HepG2 (cell line): ENCODE measurements at regions not wholly inside any gene's neighbourhood (a gene's known extent, or its start where the extent isn't known, plus 50 kb on each side); places are given as distances from the start of the nearest gene placed in this dataset.

ENCODE experiments used
- FOXJ3 ChIP-seq: sonication (generic); formaldehyde crosslinking; IDR thresholded peaks from 2 replicates; pipeline ENCODE4 v1.4.0; 2020; ENCODE audit warnings: missing genetic modification reagents, mild to moderate bottlenecking, borderline replicate concordance
- GMEB2 ChIP-seq: IDR thresholded peaks from 2 replicates; pipeline ENCODE4 v1.6.1; 2016; ENCODE audit warnings: missing biosample characterization, missing genetic modification reagents, low read depth
- GZF1 ChIP-seq: sonication (generic); formaldehyde crosslinking; IDR thresholded peaks from 2 replicates; pipeline ENCODE4 v1.5.1; 2020; ENCODE audit warnings: mild to moderate bottlenecking, missing genetic modification reagents
- HCFC1 ChIP-seq: fragments of 150-350 bp; IDR thresholded peaks from 2 replicates; pipeline ENCODE4 v1.6.1; 2014; ENCODE audit warnings: low read depth, low read length
- HMGXB4 ChIP-seq, 2 experiments: sonication (generic) in 1 of 2; formaldehyde crosslinking in 1 of 2; IDR thresholded peaks; 2 replicates each; pipeline versions ENCODE4 v1.4.0 to v1.6.1; 2018 to 2020; ENCODE audit warnings: missing genetic modification reagents in 2 of 2, borderline replicate concordance in 1 of 2, low read depth in 1 of 2, mild to moderate bottlenecking in 1 of 2, missing biosample characterization in 1 of 2
- MLLT10 ChIP-seq: sonication (generic); formaldehyde crosslinking; IDR thresholded peaks from 2 replicates; pipeline ENCODE4 v1.4.0; 2020; ENCODE audit warnings: missing genetic modification reagents
- RFX5 ChIP-seq: IDR thresholded peaks from 2 replicates; pipeline ENCODE4 v1.6.1; 2011; ENCODE audit warnings: low read depth, low read length, improper control_type of control experiment
- RXRB ChIP-seq: IDR thresholded peaks from 2 replicates; pipeline ENCODE4 v1.6.1; 2016; ENCODE audit warnings: borderline replicate concordance, missing genetic modification reagents, missing compliant biosample characterization
- SETDB1 ChIP-seq: sonication (generic); formaldehyde crosslinking; IDR thresholded peaks from 2 replicates; pipeline ENCODE4 v1.5.1; 2020; ENCODE audit warnings: missing genetic modification reagents, mild to moderate bottlenecking, borderline replicate concordance
- TBL1XR1 ChIP-seq: fragments of 150-350 bp; IDR thresholded peaks from 2 replicates; pipeline ENCODE4 v1.6.1; 2014; ENCODE audit warnings: borderline replicate concordance, low read length; ENCODE audit not compliant: partially characterized antibody
- ZKSCAN8 ChIP-seq: IDR thresholded peaks from 2 replicates; pipeline ENCODE4 v1.6.1; 2016; ENCODE audit warnings: borderline replicate concordance, missing genetic modification reagents, missing compliant biosample characterization
- ZNF256 ChIP-seq: sonication (generic); formaldehyde crosslinking; conservative IDR thresholded peaks from 2 replicates; pipeline ENCODE4 v1.4.0; 2020; ENCODE audit warnings: missing genetic modification reagents
- ZNF274 ChIP-seq: sonication (generic); formaldehyde crosslinking; IDR thresholded peaks from 2 replicates; pipeline ENCODE4 v1.5.1; 2020; ENCODE audit warnings: mild to moderate bottlenecking, missing genetic modification reagents
- ZNF326 ChIP-seq: sonication (generic); formaldehyde crosslinking; IDR thresholded peaks from 2 replicates; pipeline ENCODE4 v1.4.0; 2020; ENCODE audit warnings: missing genetic modification reagents, borderline replicate concordance
- ZNF530 ChIP-seq: sonication (generic); formaldehyde crosslinking; IDR thresholded peaks from 2 replicates; pipeline ENCODE4 v1.5.0; 2020; ENCODE audit warnings: low read depth, mild to moderate bottlenecking, missing genetic modification reagents
- ZNF687 ChIP-seq: sonication (generic); formaldehyde crosslinking; IDR thresholded peaks from 2 replicates; pipeline ENCODE4 v1.5.1; 2020; ENCODE audit warnings: mild to moderate bottlenecking, missing genetic modification reagents, moderate library complexity

DNA sequence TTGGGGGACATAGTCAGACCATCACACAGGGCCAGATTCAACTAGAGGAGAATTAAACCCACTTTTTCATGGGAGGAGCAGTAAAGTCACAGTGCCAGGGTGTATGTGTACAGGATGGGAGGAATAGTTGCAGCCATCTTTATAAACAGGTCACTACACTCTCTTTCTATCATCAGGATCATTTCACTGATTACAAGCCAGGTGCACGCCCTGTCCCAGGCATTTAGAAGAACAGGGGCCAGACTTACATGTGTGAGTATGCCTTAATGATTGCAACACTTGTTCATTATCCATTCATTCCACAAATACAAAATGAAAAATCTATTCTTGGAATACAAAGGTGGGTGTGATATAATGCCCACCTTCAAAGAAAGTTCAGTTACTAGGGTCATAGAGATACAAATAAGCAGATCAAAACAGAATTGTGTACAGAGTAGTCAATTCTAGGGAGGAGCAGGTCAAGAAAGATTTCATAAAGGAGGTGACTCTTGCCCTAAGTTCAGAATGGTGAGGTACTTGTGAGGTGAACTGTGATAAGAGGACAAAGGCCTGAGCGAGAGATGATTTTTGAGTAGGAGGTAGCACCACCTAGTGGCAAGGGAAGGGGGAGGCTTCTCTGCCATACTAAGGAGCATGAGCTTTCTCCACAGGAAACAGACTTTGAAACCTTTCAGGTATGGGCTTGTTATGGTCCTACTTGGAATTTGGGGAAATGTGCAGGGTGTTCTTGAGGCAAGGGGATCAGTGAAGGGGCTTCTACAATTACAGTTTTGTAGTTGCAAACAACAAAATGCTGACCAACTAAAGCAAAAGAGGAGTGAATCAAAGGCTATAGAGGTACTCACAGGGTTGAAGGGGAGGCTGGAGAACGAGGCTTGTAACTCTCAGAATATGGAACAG is 156.3 kb downstream of the SUCLG1 start (continued):
- TF ChIP-seq ZNF687 (CRISPR knock-in tag) (no peak), MLLT10 (CRISPR knock-in tag) (no peak), SETDB1 (CRISPR knock-in tag) (no peak), TBL1XR1 (no peak), FOXJ3 (CRISPR knock-in tag) (no peak), RFX5 (no peak), ZNF326 (CRISPR knock-in tag) (no peak), RXRB (no peak), GZF1 (CRISPR knock-in tag) (no peak), ZKSCAN8 (no peak), ZNF530 (CRISPR knock-in tag) (no peak), ZNF256 (CRISPR knock-in tag) (no peak), GMEB2 (CRISPR knock-in tag) (no peak), HCFC1 (no peak), HMGXB4 (CRISPR knock-in tag; IDR thresholded peaks at IDR 0.05; ENCODE audit: borderline replicate concordance in 1 of 2, low read depth in 1 of 2) (no peak), ZNF274 (CRISPR knock-in tag) (no peak)
